RWPE1 (cell line): ENCODE measurements at regions not wholly inside any gene's neighbourhood (a gene's known extent, or its start where the extent isn't known, plus 50 kb on each side); places are given as distances from the start of the nearest gene placed in this dataset.

ENCODE experiments used
- CTCF ChIA-PET: fragments of 350-600 bp; sonication (Branson Sonifier 250); formaldehyde crosslinking; extraction: SDS; loops from one replicate; lab custom pipeline; 2021; lab: Yijun Ruan, JAX
- POLR2A ChIA-PET: fragments of 400-600 bp; formaldehyde crosslinking; extraction: SDS; loops from one replicate; lab custom pipeline; 2020; ENCODE audit warnings: antibody characterized with exemption; ENCODE audit not compliant: low non-redundant PET; lab: Yijun Ruan, JAX
- DNase-seq: peaks from one replicate; pipeline ENCODE4 v3.0.0; 2012; ENCODE audit warnings: low spot score
- H3K27ac ChIP-seq: fragments of 450-650 bp; 2 replicates; pipeline ENCODE4 v1.5.1; 2017
- CTCF ChIP-seq: fragments of 450-650 bp; conservative IDR thresholded peaks from 2 replicates; pipeline ENCODE4 v1.5.1; 2017; ENCODE audit warnings: low read depth, mild to moderate bottlenecking

GRCh38 chr12:19584732-19585131 lies 145.4 kb downstream of the AEBP2 start:
- H3K27ac ChIP-seq: no peak overlapping the region
- DNase-seq: no peak
- CTCF ChIA-PET: no interaction called here
- no peak for TF ChIP-seq CTCF
- POLR2A ChIA-PET: no interaction called here

- ChIA-PET CTCF (no interaction called here), POLR2A (no interaction called here)
- no peak for DNase-seq
- no peak overlapping the region for H3K27ac ChIP-seq
- no peak for TF ChIP-seq CTCF
Measured at GRCh38 chr12:19588951-19589350, 149.7 kb downstream of the AEBP2 start.

- POLR2A ChIA-PET: no interaction called here
- no peak overlapping the region for H3K27ac ChIP-seq
- TF ChIP-seq CTCF: no peak
- CTCF ChIA-PET: no interaction called here
- DNase-seq: no peak
Measured at GRCh38 chr12:19591951-19592350, 152.7 kb downstream of the AEBP2 start.

GRCh38 chr12:19596434-19597166 lies 157.3 kb downstream of the AEBP2 start:
- ChIA-PET POLR2A (no interaction called here), CTCF (no interaction called here)
- DNase-seq: no peak
- no peak for TF ChIP-seq CTCF
- no peak overlapping the region for H3K27ac ChIP-seq

GRCh38 chr12:19597167-19598026 lies 158.1 kb downstream of the AEBP2 start:
- ChIA-PET POLR2A (no interaction called here), CTCF (interaction anchor here (0.7 to 1.1 kb wide), 2 partner anchors 20 to 1078 kb away, joined by 3 to 4 read pairs; no protein-coding TSS in a partner anchor)
- no peak for TF ChIP-seq CTCF
- H3K27ac ChIP-seq: no peak overlapping the region
- DNase-seq: no peak

GRCh38 chr12:19605720-19606119 lies 166.4 kb downstream of the AEBP2 start:
- POLR2A ChIA-PET: no interaction called here
- CTCF ChIA-PET: no interaction called here

More at GRCh38 chr12:19605720-19606119, 166.4 kb downstream of the AEBP2 start:
- TF ChIP-seq CTCF: no peak
- DNase-seq: no peak
- no peak overlapping the region for H3K27ac ChIP-seq
